ENCODE measurements at regions not wholly inside any gene's neighbourhood (a gene's known extent, or its start where the extent isn't known, plus 50 kb on each side); places are given as distances from the start of the nearest gene placed in this dataset.

DNA sequence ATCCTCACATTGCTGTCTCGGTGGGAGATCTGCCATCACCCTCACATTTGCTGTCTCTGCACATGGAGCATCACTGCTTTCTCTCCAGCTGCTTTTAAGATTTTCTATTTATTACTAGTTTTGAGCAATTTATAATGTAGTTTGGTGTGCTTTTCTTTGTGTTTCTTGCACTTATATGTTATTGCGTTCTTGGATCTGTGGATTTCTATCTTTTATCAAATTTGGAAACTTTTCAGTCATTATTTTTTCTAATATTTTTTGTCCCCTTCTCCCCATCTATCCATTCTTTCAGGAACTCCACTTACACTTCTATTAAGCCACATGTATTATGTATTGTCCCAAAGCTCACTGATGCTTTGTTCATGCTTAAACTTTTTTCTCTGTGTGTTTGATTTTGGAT is 108.9 kb downstream of the FOXL3 start:
- H3K79me2 ChIP-seq (ENCODE audit: low read length), result no peaks in the 10 kb centered on the region
- TF ChIP-seq, protein P1, sequence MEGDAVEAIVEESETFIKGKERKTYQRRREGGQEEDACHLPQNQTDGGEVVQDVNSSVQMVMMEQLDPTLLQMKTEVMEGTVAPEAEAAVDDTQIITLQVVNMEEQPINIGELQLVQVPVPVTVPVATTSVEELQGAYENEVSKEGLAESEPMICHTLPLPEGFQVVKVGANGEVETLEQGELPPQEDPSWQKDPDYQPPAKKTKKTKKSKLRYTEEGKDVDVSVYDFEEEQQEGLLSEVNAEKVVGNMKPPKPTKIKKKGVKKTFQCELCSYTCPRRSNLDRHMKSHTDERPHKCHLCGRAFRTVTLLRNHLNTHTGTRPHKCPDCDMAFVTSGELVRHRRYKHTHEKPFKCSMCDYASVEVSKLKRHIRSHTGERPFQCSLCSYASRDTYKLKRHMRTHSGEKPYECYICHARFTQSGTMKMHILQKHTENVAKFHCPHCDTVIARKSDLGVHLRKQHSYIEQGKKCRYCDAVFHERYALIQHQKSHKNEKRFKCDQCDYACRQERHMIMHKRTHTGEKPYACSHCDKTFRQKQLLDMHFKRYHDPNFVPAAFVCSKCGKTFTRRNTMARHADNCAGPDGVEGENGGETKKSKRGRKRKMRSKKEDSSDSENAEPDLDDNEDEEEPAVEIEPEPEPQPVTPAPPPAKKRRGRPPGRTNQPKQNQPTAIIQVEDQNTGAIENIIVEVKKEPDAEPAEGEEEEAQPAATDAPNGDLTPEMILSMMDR (IDR thresholded peaks at IDR 0.05; ENCODE audit: low read length), result no peak
- TF ChIP-seq EZH2phosphoT487 (IDR thresholded peaks at IDR 0.05; ENCODE audit: low read length) (no peak), EZH2 (optimal IDR thresholded peaks at IDR 0.05; ENCODE audit: low read depth, low read length) (no peak)
- H3K9me2 ChIP-seq (replicated peaks; ENCODE audit: insufficient read depth, low read length), result no peaks in the 10 kb centered on the region
- no peak overlapping the region for H2AFZ ChIP-seq (ENCODE audit: low read length)
- no peaks in the 10 kb centered on the region for H3F3A ChIP-seq (ENCODE audit: insufficient read depth, low read length)
- H3K4me1 ChIP-seq (ENCODE audit: low read length), result no peaks in the 10 kb centered on the region
- H3K4me3 ChIP-seq (ENCODE audit: low read length), result no peak overlapping the region
- no peaks in the 10 kb centered on the region for H3K27me3 ChIP-seq (replicated peaks; ENCODE audit: insufficient read depth, low read length)
- no peaks in the 10 kb centered on the region for H4K20me1 ChIP-seq (ENCODE audit: insufficient read depth, low read length)
- DNase-seq, result no peak
- no peak overlapping the region for H3K9ac ChIP-seq (ENCODE audit: low read length)
- H3K4me2 ChIP-seq (ENCODE audit: low read depth, low read length), result no peak overlapping the region
- H3K27ac ChIP-seq (ENCODE audit: low read length), result no peak overlapping the region
- H3K36me3 ChIP-seq (replicated peaks; ENCODE audit: insufficient read depth, low read length), result no peaks in the 10 kb centered on the region
- H3K9me3 ChIP-seq (replicated peaks; ENCODE audit: insufficient read depth, low read length), result no peaks in the 10 kb centered on the region

DNA sequence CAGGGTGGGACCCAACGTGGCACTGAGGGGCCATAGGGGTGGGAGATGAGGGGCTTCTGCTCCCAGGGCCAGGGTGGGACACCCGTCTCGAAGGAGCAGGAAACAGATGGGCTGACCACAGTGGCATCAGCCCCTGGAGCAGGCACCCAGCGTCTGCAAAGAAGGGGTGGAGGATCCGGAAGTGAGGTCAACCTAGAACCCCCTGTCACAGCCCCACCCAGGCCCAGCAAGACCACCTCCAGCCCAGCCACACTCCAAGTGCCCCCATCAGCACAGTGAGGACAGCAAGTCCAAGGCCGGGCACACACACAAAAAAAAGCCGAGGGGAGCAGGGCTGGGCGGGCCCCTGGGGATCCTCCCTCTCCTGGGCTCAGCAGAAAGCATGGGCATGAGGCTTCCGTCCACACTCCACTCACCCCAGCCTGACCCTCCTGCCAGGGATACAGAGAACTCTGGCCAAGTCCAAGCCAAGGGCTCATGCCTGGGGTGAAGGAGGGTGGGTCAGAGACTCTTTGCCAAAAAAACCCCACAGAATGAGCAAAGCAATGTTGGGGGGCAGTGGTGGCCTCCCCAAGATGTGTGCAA is 111.0 kb downstream of the FOXL3 start:
- H3K4me2 ChIP-seq (ENCODE audit: low read depth, low read length), result no peak overlapping the region
- H3K9me3 ChIP-seq (replicated peaks; ENCODE audit: insufficient read depth, low read length), result no peaks in the 10 kb centered on the region
- no peak overlapping the region for H2AFZ ChIP-seq (ENCODE audit: low read length)
- H3K27ac ChIP-seq (ENCODE audit: low read length), result no peak overlapping the region
- H4K20me1 ChIP-seq (ENCODE audit: insufficient read depth, low read length), result no peaks in the 10 kb centered on the region
- no peaks in the 10 kb centered on the region for H3K27me3 ChIP-seq (replicated peaks; ENCODE audit: insufficient read depth, low read length)
- H3K36me3 ChIP-seq (replicated peaks; ENCODE audit: insufficient read depth, low read length), result no peaks in the 10 kb centered on the region
- no peaks in the 10 kb centered on the region for H3F3A ChIP-seq (ENCODE audit: insufficient read depth, low read length)
- H3K4me1 ChIP-seq (ENCODE audit: low read length), result no peaks in the 10 kb centered on the region
- H3K79me2 ChIP-seq (ENCODE audit: low read length), result no peaks in the 10 kb centered on the region
- no peaks in the 10 kb centered on the region for H3K9me2 ChIP-seq (replicated peaks; ENCODE audit: insufficient read depth, low read length)
- no peak for TF ChIP-seq EZH2 (optimal IDR thresholded peaks at IDR 0.05; ENCODE audit: low read depth, low read length)
- no peak for TF ChIP-seq EZH2phosphoT487 (IDR thresholded peaks at IDR 0.05; ENCODE audit: low read length)
- TF ChIP-seq, protein P1 (IDR thresholded peaks at IDR 0.05; ENCODE audit: low read length), result no peak
- no peak for DNase-seq
- no peak overlapping the region for H3K9ac ChIP-seq (ENCODE audit: low read length)
- no peak overlapping the region for H3K4me3 ChIP-seq (ENCODE audit: low read length)

DNA sequence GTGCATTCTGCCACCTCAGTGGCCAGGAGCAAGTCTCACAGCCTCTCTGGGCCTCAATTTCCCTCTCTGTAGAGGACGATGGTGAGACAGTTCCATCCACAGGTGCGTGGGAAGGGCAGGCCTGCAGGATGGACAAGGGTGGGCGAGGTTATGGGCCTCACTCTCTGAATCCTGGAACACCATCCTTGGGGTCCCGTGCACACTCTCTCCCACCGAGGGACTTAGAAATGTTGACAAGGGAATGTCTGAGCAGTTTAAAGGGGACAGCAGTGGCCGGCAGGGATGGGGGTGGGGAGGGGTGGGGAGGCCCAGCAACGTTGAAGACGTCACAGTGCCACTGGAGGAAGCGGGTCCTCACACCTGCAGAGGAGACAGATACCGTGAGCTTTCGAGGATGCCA is 111.5 kb downstream of the FOXL3 start:
- H2AFZ ChIP-seq (ENCODE audit: low read length), result no peak overlapping the region
- H4K20me1 ChIP-seq (ENCODE audit: insufficient read depth, low read length), result no peaks in the 10 kb centered on the region
- no peak for TF ChIP-seq EZH2 (optimal IDR thresholded peaks at IDR 0.05; ENCODE audit: low read depth, low read length)
- TF ChIP-seq, protein P1 (IDR thresholded peaks at IDR 0.05; ENCODE audit: low read length), result no peak
- no peak for TF ChIP-seq EZH2phosphoT487 (IDR thresholded peaks at IDR 0.05; ENCODE audit: low read length)
- no peak overlapping the region for H3K9ac ChIP-seq (ENCODE audit: low read length)
- no peaks in the 10 kb centered on the region for H3F3A ChIP-seq (ENCODE audit: insufficient read depth, low read length)
- H3K27me3 ChIP-seq (replicated peaks; ENCODE audit: insufficient read depth, low read length), result no peaks in the 10 kb centered on the region
- no peaks in the 10 kb centered on the region for H3K79me2 ChIP-seq (ENCODE audit: low read length)
- H3K4me3 ChIP-seq (ENCODE audit: low read length), result no peak overlapping the region
- H3K4me1 ChIP-seq (ENCODE audit: low read length), result no peaks in the 10 kb centered on the region
- DNase-seq, result no peak
- H3K9me2 ChIP-seq (replicated peaks; ENCODE audit: insufficient read depth, low read length), result no peaks in the 10 kb centered on the region
- H3K9me3 ChIP-seq (replicated peaks; ENCODE audit: insufficient read depth, low read length), result no peaks in the 10 kb centered on the region
- H3K27ac ChIP-seq (ENCODE audit: low read length), result no peak overlapping the region
- no peaks in the 10 kb centered on the region for H3K36me3 ChIP-seq (replicated peaks; ENCODE audit: insufficient read depth, low read length)
- H3K4me2 ChIP-seq (ENCODE audit: low read depth, low read length), result no peak overlapping the region
